ENCODE measurements at regions not wholly inside any gene's neighbourhood (a gene's known extent, or its start where the extent isn't known, plus 50 kb on each side); places are given as distances from the start of the nearest gene placed in this dataset.
A peak's percentile ranks its signal among the peaks of the same experiment; 100 is the strongest.
"Not testable (repeated sequence)": the region's sequence is repeated elsewhere in the genome, so short reads cannot be mapped to it uniquely, and the experiment has no call there.

GRCh38 chr3:186453531-186453930 is 90.6 kb downstream of the CRYGS start:
- DNase-seq (ENCODE audit: low read depth) = no peak

GRCh38 chr3:186452517-186452916 is 90.5 kb upstream of the DGKG start:
- DNase-seq (ENCODE audit: low read depth) = peak; percentile 91

GRCh38 chr3:186451371-186451770 is 89.3 kb upstream of the DGKG start:
- no peak for DNase-seq (ENCODE audit: low read depth)

- DNase-seq (ENCODE audit: low read depth) = no peak
Measured at GRCh38 chr3:186444974-186445373, 82.9 kb upstream of the DGKG start.

- DNase-seq (ENCODE audit: low read depth) = no peak
Measured at GRCh38 chr3:186444288-186444687, 82.3 kb upstream of the DGKG start.

- not testable (repeated sequence) for DNase-seq (ENCODE audit: low read depth)
Measured at GRCh38 chr3:186442979-186443378, 80.9 kb upstream of the DGKG start.

GRCh38 chr3:186442162-186442561 is 80.1 kb upstream of the DGKG start:
- peak; percentile 31 for DNase-seq (ENCODE audit: low read depth)

- DNase-seq (ENCODE audit: low read depth) = no peak
Measured at GRCh38 chr3:186440891-186441290, 78.9 kb upstream of the DGKG start.

- no peak for DNase-seq (ENCODE audit: low read depth)
Measured at GRCh38 chr3:186439725-186440124, 77.7 kb upstream of the DGKG start.

- DNase-seq (ENCODE audit: low read depth) = not testable (repeated sequence)
Measured at GRCh38 chr3:186435332-186435731, 73.3 kb upstream of the DGKG start.

GRCh38 chr3:186432944-186433732 is 71.1 kb upstream of the DGKG start:
- DNase-seq (ENCODE audit: low read depth) = no peak

GRCh38 chr3:186432189-186432588 is 70.2 kb upstream of the DGKG start:
- DNase-seq (ENCODE audit: low read depth) = no peak

- no peak for DNase-seq (ENCODE audit: low read depth)
Measured at GRCh38 chr3:186427627-186428281, 65.7 kb upstream of the DGKG start.

- peak; percentile 78 for DNase-seq (ENCODE audit: low read depth)
Measured at GRCh38 chr3:186425788-186426730, 64.0 kb upstream of the DGKG start.

- no peak for DNase-seq (ENCODE audit: low read depth)
Measured at GRCh38 chr3:186421946-186422345, 59.9 kb upstream of the DGKG start.

GRCh38 chr3:186418671-186419145 is 56.7 kb upstream of the DGKG start:
- DNase-seq (ENCODE audit: low read depth) = peak; percentile 66

GRCh38 chr3:186417791-186418190 is 55.8 kb upstream of the DGKG start:
- peak; percentile 87 for DNase-seq (ENCODE audit: low read depth)

GRCh38 chr3:186414735-186415419 is 52.8 kb upstream of the DGKG start:
- DNase-seq (ENCODE audit: low read depth) = peak; percentile 71

GRCh38 chr3:186413615-186414415 is 51.8 kb upstream of the DGKG start:
- DNase-seq (ENCODE audit: low read depth) = no peak

GRCh38 chr3:186411994-186412393 is 50.0 kb upstream of the DGKG start:
- no peak for DNase-seq (ENCODE audit: low read depth)
